HCT116 (cell line): ENCODE measurements at regions not wholly inside any gene's neighbourhood (a gene's known extent, or its start where the extent isn't known, plus 50 kb on each side); places are given as distances from the start of the nearest gene placed in this dataset.

Experiments
- ATAC-seq: fragments of 200-7000 bp; cut with Tn5 transposase; 2 replicates; pipeline ENCODE4 v1.9.1; 2020; ENCODE audit warnings: mild to moderate bottlenecking, moderate library complexity
- BruUV-seq: library from RNA; stranded (reverse); fragments of 400-500 nt; replicated peaks from 2 replicates; lab custom pipeline; 2021; lab: Mats Ljungman, UMichigan
- CTCF ChIA-PET: fragments of 300-600 bp; sonication (Branson Sonifier 250); formaldehyde crosslinking; loops from one replicate; lab custom pipeline; 2021; ENCODE audit warnings: antibody characterized with exemption; lab: Charles Lee
- POLR2A ChIA-PET: fragments of 300-600, 350-600 bp; sonication (Branson Sonifier 250); formaldehyde crosslinking; loops from one replicate; lab custom pipeline; 2021; ENCODE audit warnings: antibody characterized with exemption; lab: Charles Lee
- RAD21 ChIA-PET, 2 experiments: fragments of 300-600 bp; sonication (Branson Sonifier 250); formaldehyde crosslinking; loops; one replicate each; lab custom pipeline; 2023; ENCODE audit warnings: low total read pairs in 2 of 2; ENCODE audit not compliant: uncharacterized antibody in 2 of 2, unreplicated experiment in 2 of 2, low non-redundant PET in 1 of 2; lab: Charles Lee
- DNase-seq: peaks from one replicate; pipeline ENCODE4 v3.0.0-alpha.2; 2010; ENCODE audit warnings: low read depth, low spot score
- H2AFZ ChIP-seq: fragments of 200-600 bp; shearing (Covaris generic), sonication (generic); 2 replicates; pipeline ENCODE4 v1.6.1; 2017; ENCODE audit warnings: low read depth, mixed run types, mixed read lengths, antibody characterized with exemption, low read length; ENCODE audit not compliant: poor library complexity, severe bottlenecking
- H3K27ac ChIP-seq: 2 replicates; pipeline ENCODE4 v1.5.1; 2012; ENCODE audit warnings: low read depth, low read length
- H3K27me3 ChIP-seq: fragments of 200-600 bp; sonication (generic); 2 replicates; pipeline ENCODE4 v1.6.1; 2016; ENCODE audit warnings: mixed run types, low read length, mixed read lengths; ENCODE audit not compliant: insufficient read depth
- H3K36me3 ChIP-seq, 2 experiments: fragments of 200-500 bp in 1 of 2; fragments of 200-600 bp in 1 of 2; sonication (Bioruptor generic) in 1 of 2; sonication (generic) in 1 of 2; 2 replicates each; pipeline versions ENCODE4 v1.5.1 to v1.6.1; 2014 to 2016; ENCODE audit warnings: low read length in 2 of 2, inconsistent platforms in 1 of 2, mixed read lengths in 1 of 2, mixed run types in 1 of 2; ENCODE audit not compliant: insufficient read depth in 2 of 2, control insufficient read depth in 1 of 2
- H3K4me1 ChIP-seq, 2 experiments: fragments of 200-600 bp in 1 of 2; sonication (generic) in 1 of 2; 2 replicates each; pipeline versions ENCODE4 v1.5.1 to v1.6.1; 2012 to 2017; ENCODE audit warnings: low read length in 2 of 2, inconsistent platforms in 1 of 2, mild to moderate bottlenecking in 1 of 2, mixed read lengths in 1 of 2, mixed run types in 1 of 2, moderate library complexity in 1 of 2; ENCODE audit not compliant: insufficient read depth in 2 of 2, control insufficient read depth in 1 of 2
- H3K4me2 ChIP-seq: fragments of 200-600 bp; sonication (generic); 2 replicates; pipeline ENCODE4 v1.6.1; 2017; ENCODE audit warnings: mixed run types, low read length, mixed read lengths
- H3K4me3 ChIP-seq, 2 experiments: fragments of 200-600 bp in 1 of 2; sonication (generic) in 1 of 2; replicated peaks in 1 of 2; 2 replicates each; pipeline ENCODE4 v1.5.1; 2011 to 2016; ENCODE audit warnings: low read length in 2 of 2, control low read depth in 1 of 2, low read depth in 1 of 2, mild to moderate bottlenecking in 1 of 2, mixed read lengths in 1 of 2, mixed run types in 1 of 2
- H3K79me2 ChIP-seq: fragments of 200-600 bp; sonication (generic); 2 replicates; pipeline ENCODE4 v1.6.1; 2017; ENCODE audit warnings: mild to moderate bottlenecking, mixed run types, low read length, moderate library complexity, mixed read lengths; ENCODE audit not compliant: insufficient read depth
- H3K9ac ChIP-seq: fragments of 200-600 bp; sonication (generic); 2 replicates; pipeline ENCODE4 v1.6.1; 2016; ENCODE audit warnings: low read length, mixed read lengths
- H3K9me2 ChIP-seq: fragments of 200-600 bp; sonication (generic), shearing (Covaris generic); 2 replicates; pipeline ENCODE4 v1.6.1; 2017; ENCODE audit warnings: mixed run types, mild to moderate bottlenecking, moderate library complexity; ENCODE audit not compliant: insufficient read depth
- H3K9me3 ChIP-seq, 2 experiments: fragments of 200-500 bp in 1 of 2; fragments of 200-600 bp in 1 of 2; sonication (Bioruptor generic) in 1 of 2; sonication (generic) in 1 of 2; 2 replicates each; pipeline ENCODE4 v1.6.1; 2014 to 2017; ENCODE audit warnings: low read length in 2 of 2, mixed read lengths in 2 of 2, inconsistent platforms in 1 of 2, low read depth in 1 of 2, mild to moderate bottlenecking in 1 of 2, mixed run types in 1 of 2, moderate library complexity in 1 of 2; ENCODE audit not compliant: control insufficient read depth in 1 of 2, insufficient read depth in 1 of 2
- H4K20me1 ChIP-seq: fragments of 200-600 bp; sonication (generic), shearing (Covaris generic); 2 replicates; pipeline ENCODE4 v1.6.1; 2017; ENCODE audit warnings: mixed run types, mild to moderate bottlenecking, moderate library complexity; ENCODE audit not compliant: insufficient read depth
- CBX3 ChIP-seq: IDR thresholded peaks from 2 replicates; pipeline ENCODE4 v1.6.1; 2012; ENCODE audit warnings: low read depth
- ELF1 ChIP-seq: IDR thresholded peaks from 2 replicates; pipeline ENCODE4 v1.6.1; 2012; ENCODE audit warnings: low read depth, borderline replicate concordance
- EZH2phosphoT487 ChIP-seq: fragments of 200-600 bp; IDR thresholded peaks from 2 replicates; pipeline ENCODE4 v1.6.1; 2018; ENCODE audit warnings: antibody characterized with exemption, borderline replicate concordance
- JUND ChIP-seq: IDR thresholded peaks from 2 replicates; pipeline ENCODE4 v1.6.1; 2012
- POLR2A ChIP-seq: IDR thresholded peaks from 2 replicates; pipeline ENCODE4 v1.7.0; 2011; ENCODE audit warnings: borderline replicate concordance; ENCODE audit not compliant: insufficient read depth, insufficient read length; ENCODE audit errors: extremely low read depth
- REST ChIP-seq: IDR thresholded peaks from 2 replicates; pipeline ENCODE4 v1.6.1; 2012; ENCODE audit warnings: low read depth
- SIN3A ChIP-seq: IDR thresholded peaks from 2 replicates; pipeline ENCODE4 v1.6.1; 2012; ENCODE audit warnings: low read depth
- SP1 ChIP-seq: IDR thresholded peaks from 2 replicates; pipeline ENCODE4 v1.6.1; 2012; ENCODE audit warnings: low read depth
- YY1 ChIP-seq: IDR thresholded peaks from 2 replicates; pipeline ENCODE4 v1.6.1; 2011; ENCODE audit warnings: low read length, low read depth, moderate library complexity, mild to moderate bottlenecking; ENCODE audit not compliant: insufficient replicate concordance; ENCODE audit errors: extremely low read depth
- ZBTB33 ChIP-seq: IDR thresholded peaks from 2 replicates; pipeline ENCODE4 v1.6.1; 2011; ENCODE audit warnings: mild to moderate bottlenecking, low read length, moderate library complexity; ENCODE audit not compliant: insufficient replicate concordance; ENCODE audit errors: extremely low read depth
- intact Hi-C: fragments of 100-400 bp; cut with micrococcal nuclease; formaldehyde crosslinking; loops from 2 replicates; pipeline ENCODE4 v1.10.0; 2022
- TF ChIP-seq, protein P1 (sequence below): IDR thresholded peaks from 2 replicates; pipeline ENCODE4 v1.6.1; 2012
- TF ChIP-seq, protein P2 (sequence below), 3 experiments: fragments of 200-600 bp in 1 of 3; sonication (generic) in 1 of 3; IDR thresholded peaks in 2 of 3; conservative IDR thresholded peaks in 1 of 3; 2 replicates each; pipeline ENCODE4 v1.5.1; 2012 to 2017; ENCODE audit warnings: low read depth in 2 of 3, low read length in 2 of 3, antibody characterized with exemption in 1 of 3, borderline replicate concordance in 1 of 3, control low read depth in 1 of 3, mild to moderate bottlenecking in 1 of 3, mixed read lengths in 1 of 3, mixed run types in 1 of 3, moderate library complexity in 1 of 3; ENCODE audit not compliant: insufficient read depth in 1 of 3

- intact Hi-C loops: no loop called here
- ATAC-seq (no peak), DNase-seq (no peak)
Observed at GRCh38 chr11:81967242-81967641, 766.4 kb downstream of the FAM181B start.

More at GRCh38 chr11:81967242-81967641, 766.4 kb downstream of the FAM181B start:
- H3K36me3 ChIP-seq: no peaks in the 10 kb centered on the region
- TF ChIP-seq SP1 (no peak), ZBTB33 (no peak), JUND (no peak), ELF1 (no peak), REST (no peak), POLR2A (no peak), CBX3 (no peak), EZH2phosphoT487 (no peak), YY1 (no peak), SIN3A (no peak)
- TF ChIP-seq, protein P1, sequence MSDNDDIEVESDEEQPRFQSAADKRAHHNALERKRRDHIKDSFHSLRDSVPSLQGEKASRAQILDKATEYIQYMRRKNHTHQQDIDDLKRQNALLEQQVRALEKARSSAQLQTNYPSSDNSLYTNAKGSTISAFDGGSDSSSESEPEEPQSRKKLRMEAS: no peak
- TF ChIP-seq, protein P2, sequence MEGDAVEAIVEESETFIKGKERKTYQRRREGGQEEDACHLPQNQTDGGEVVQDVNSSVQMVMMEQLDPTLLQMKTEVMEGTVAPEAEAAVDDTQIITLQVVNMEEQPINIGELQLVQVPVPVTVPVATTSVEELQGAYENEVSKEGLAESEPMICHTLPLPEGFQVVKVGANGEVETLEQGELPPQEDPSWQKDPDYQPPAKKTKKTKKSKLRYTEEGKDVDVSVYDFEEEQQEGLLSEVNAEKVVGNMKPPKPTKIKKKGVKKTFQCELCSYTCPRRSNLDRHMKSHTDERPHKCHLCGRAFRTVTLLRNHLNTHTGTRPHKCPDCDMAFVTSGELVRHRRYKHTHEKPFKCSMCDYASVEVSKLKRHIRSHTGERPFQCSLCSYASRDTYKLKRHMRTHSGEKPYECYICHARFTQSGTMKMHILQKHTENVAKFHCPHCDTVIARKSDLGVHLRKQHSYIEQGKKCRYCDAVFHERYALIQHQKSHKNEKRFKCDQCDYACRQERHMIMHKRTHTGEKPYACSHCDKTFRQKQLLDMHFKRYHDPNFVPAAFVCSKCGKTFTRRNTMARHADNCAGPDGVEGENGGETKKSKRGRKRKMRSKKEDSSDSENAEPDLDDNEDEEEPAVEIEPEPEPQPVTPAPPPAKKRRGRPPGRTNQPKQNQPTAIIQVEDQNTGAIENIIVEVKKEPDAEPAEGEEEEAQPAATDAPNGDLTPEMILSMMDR (IDR thresholded peaks at IDR 0.05 in 2 of 3, conservative IDR thresholded peaks at IDR 0.05 in 1 of 3; ENCODE audit: borderline replicate concordance in 1 of 3, insufficient read depth in 1 of 3, low read depth in 2 of 3, low read length in 2 of 3): no peak
- TF ChIP-seq, all 23 proteins: peak for 0
- BruUV-seq: no TSS peak
- Histone ChIP-seq H3K4me3 (no peak overlapping the region), H3K79me2 (no peaks in the 10 kb centered on the region), H3K4me2 (no peak overlapping the region), H3K9ac (no peak overlapping the region), H4K20me1 (no peaks in the 10 kb centered on the region), H2AFZ (no peak overlapping the region), H3K4me1 (no peaks in the 10 kb centered on the region), H3K27me3 (no peaks in the 10 kb centered on the region), H3K9me2 (no peaks in the 10 kb centered on the region), H3K9me3 (peaks cover 10% of the 10 kb centered on the region in 2 experiments), H3K27ac (no peak overlapping the region)
- CTCF ChIA-PET: no interaction called here
- POLR2A ChIA-PET: no interaction called here
- RAD21 ChIA-PET: no interaction called here
